ENCODE measurements at regions not wholly inside any gene's neighbourhood (a gene's known extent, or its start where the extent isn't known, plus 50 kb on each side); places are given as distances from the start of the nearest gene placed in this dataset.

DNA sequence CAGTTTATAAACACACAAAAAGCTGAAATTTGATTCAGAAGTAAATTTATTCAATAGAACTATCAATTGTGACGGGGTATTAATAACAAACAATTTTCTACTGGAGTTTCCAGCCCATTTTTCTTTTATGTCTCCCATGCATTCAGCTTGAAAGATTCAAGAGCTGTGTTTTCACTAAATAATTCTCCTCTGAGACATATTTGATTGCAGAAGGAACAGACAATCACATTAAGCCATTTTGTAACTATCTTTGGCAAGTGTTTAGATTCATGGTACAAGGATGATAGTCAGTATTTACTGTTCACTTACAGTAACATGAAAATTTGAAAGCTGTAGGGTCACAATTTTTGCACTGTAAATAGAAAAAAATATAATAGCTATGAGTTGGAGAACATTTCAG, 198.4 kb upstream of the TACR3 start:
- Histone ChIP-seq H3K4me3 (replicated peaks in 1 of 2; ENCODE audit: low read depth in 1 of 2, low read length in 2 of 2) (no peak overlapping the region), H2AFZ (ENCODE audit: low read depth, low read length, poor library complexity, severe bottlenecking) (no peak overlapping the region), H3K9me3 (ENCODE audit: control insufficient read depth in 1 of 2, insufficient read depth in 1 of 2, low read depth in 1 of 2, low read length in 2 of 2) (no peaks in the 10 kb centered on the region), H3K27me3 (ENCODE audit: insufficient read depth, low read length) (no peaks in the 10 kb centered on the region), H3K9me2 (ENCODE audit: insufficient read depth) (no peaks in the 10 kb centered on the region), H3K36me3 (ENCODE audit: control insufficient read depth in 1 of 2, insufficient read depth in 2 of 2, low read length in 2 of 2) (no peaks in the 10 kb centered on the region), H3K27ac (ENCODE audit: low read depth, low read length) (no peak overlapping the region), H3K9ac (ENCODE audit: low read length) (no peak overlapping the region), H3K4me2 (ENCODE audit: low read length) (no peak overlapping the region), H3K4me1 (ENCODE audit: control insufficient read depth in 1 of 2, insufficient read depth in 2 of 2, low read length in 2 of 2) (no peaks in the 10 kb centered on the region), H4K20me1 (ENCODE audit: insufficient read depth) (no peaks in the 10 kb centered on the region), H3K79me2 (ENCODE audit: insufficient read depth, low read length) (no peaks in the 10 kb centered on the region)
- ChIA-PET POLR2A (no interaction called here), CTCF (no interaction called here), RAD21 (ENCODE audit: low non-redundant PET in 1 of 2, low total read pairs in 2 of 2, uncharacterized antibody in 2 of 2, unreplicated experiment in 2 of 2) (no interaction called here)
- BruUV-seq (replicated peaks): no TSS peak
- intact Hi-C loops (cut with micrococcal nuclease): loop anchor here (10.0 kb wide), 1 partner anchor 283 kb away; no protein-coding TSS in a partner anchor
- TF ChIP-seq REST (IDR thresholded peaks at IDR 0.05; ENCODE audit: low read depth) (no peak), SIN3A (IDR thresholded peaks at IDR 0.05; ENCODE audit: low read depth) (no peak), FOSL1 (IDR thresholded peaks at IDR 0.05; ENCODE audit: low read depth) (no peak), ZNF274 (IDR thresholded peaks at IDR 0.05; ENCODE audit: low read depth, low read length) (no peak), EZH2phosphoT487 (IDR thresholded peaks at IDR 0.05; ENCODE audit: borderline replicate concordance) (no peak), SP1 (IDR thresholded peaks at IDR 0.05; ENCODE audit: low read depth) (no peak), EGR1 (IDR thresholded peaks at IDR 0.05; ENCODE audit: low read depth) (no peak), CBX3 (IDR thresholded peaks at IDR 0.05; ENCODE audit: low read depth) (no peak), TCF7L2 (IDR thresholded peaks at IDR 0.05; ENCODE audit: borderline replicate concordance, extremely low read depth, insufficient read depth, insufficient read length) (no peak), YY1 (IDR thresholded peaks at IDR 0.05; ENCODE audit: extremely low read depth, insufficient replicate concordance, low read depth, low read length) (no peak)
- TF ChIP-seq, protein P1, sequence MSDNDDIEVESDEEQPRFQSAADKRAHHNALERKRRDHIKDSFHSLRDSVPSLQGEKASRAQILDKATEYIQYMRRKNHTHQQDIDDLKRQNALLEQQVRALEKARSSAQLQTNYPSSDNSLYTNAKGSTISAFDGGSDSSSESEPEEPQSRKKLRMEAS (IDR thresholded peaks at IDR 0.05): no peak
- TF ChIP-seq, protein P2, sequence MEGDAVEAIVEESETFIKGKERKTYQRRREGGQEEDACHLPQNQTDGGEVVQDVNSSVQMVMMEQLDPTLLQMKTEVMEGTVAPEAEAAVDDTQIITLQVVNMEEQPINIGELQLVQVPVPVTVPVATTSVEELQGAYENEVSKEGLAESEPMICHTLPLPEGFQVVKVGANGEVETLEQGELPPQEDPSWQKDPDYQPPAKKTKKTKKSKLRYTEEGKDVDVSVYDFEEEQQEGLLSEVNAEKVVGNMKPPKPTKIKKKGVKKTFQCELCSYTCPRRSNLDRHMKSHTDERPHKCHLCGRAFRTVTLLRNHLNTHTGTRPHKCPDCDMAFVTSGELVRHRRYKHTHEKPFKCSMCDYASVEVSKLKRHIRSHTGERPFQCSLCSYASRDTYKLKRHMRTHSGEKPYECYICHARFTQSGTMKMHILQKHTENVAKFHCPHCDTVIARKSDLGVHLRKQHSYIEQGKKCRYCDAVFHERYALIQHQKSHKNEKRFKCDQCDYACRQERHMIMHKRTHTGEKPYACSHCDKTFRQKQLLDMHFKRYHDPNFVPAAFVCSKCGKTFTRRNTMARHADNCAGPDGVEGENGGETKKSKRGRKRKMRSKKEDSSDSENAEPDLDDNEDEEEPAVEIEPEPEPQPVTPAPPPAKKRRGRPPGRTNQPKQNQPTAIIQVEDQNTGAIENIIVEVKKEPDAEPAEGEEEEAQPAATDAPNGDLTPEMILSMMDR (IDR thresholded peaks at IDR 0.05 in 2 of 3, conservative IDR thresholded peaks at IDR 0.05 in 1 of 3; ENCODE audit: borderline replicate concordance in 1 of 3, insufficient read depth in 1 of 3, low read depth in 2 of 3, low read length in 2 of 3): no peak
- DNase-seq (ENCODE audit: low read depth, low spot score) (no peak), ATAC-seq (no peak)
